HFFc6 (cell line): ENCODE measurements at regions not wholly inside any gene's neighbourhood (a gene's known extent, or its start where the extent isn't known, plus 50 kb on each side); places are given as distances from the start of the nearest gene placed in this dataset.
"Not testable (repeated sequence)": the region's sequence is repeated elsewhere in the genome, so short reads cannot be mapped to it uniquely, and the experiment has no call there.

ENCODE experiments used
- DNase-seq: peaks from one replicate; pipeline ENCODE4 v3.0.0-alpha.2; 2018
- H3K27ac Mint-ChIP-seq: 2 replicates; pipeline ENCODE4 v1.8.0; 2020; ENCODE audit warnings: mild to moderate bottlenecking, mixed read lengths
- H3K27me3 Mint-ChIP-seq: 2 replicates; pipeline ENCODE4 v1.8.0; 2021; ENCODE audit warnings: mild to moderate bottlenecking, moderate library complexity, mixed read lengths; ENCODE audit not compliant: insufficient read depth
- H3K36me3 Mint-ChIP-seq: 2 replicates; pipeline ENCODE4 v1.8.0; 2021; ENCODE audit warnings: low read depth, mixed read lengths
- H3K4me1 Mint-ChIP-seq: 2 replicates; pipeline ENCODE4 v1.8.0; 2020; ENCODE audit warnings: low read depth, mixed read lengths
- H3K4me3 Mint-ChIP-seq: 2 replicates; pipeline ENCODE4 v1.8.0; 2020; ENCODE audit warnings: mild to moderate bottlenecking, moderate library complexity, mixed read lengths
- H3K9me3 Mint-ChIP-seq: 2 replicates; pipeline ENCODE4 v1.8.0; 2020; ENCODE audit warnings: mild to moderate bottlenecking, mixed read lengths
- TF ChIP-seq, protein P1 (sequence below): fragments of 200-600 bp; sonication (generic); IDR thresholded peaks from 2 replicates; pipeline ENCODE4 v1.5.0; 2021; ENCODE audit warnings: antibody characterized with exemption, mild to moderate bottlenecking

DNA sequence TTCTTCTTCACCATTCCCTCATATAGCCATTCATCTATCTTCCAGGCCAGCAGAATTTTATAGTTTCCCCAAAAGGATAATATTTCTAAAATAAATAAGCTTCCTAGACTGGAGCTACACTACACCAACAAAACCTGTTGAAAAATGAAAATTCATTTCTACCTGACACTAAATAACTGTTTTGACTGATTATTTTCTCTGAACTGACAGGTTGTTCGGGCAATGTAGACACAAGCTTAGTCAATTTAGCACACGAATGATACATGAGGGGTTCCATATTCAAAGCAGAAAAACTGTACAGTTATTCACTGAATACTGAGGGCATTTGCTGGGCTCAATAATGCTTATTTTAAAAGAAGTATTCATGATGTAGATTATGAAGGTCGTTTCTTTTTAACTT lies 589.7 kb downstream of the LIG4 start:
- no peaks in the 10 kb centered on the region for H3K4me1 Mint-ChIP-seq
- DNase-seq: no peak
- TF ChIP-seq, protein P1, sequence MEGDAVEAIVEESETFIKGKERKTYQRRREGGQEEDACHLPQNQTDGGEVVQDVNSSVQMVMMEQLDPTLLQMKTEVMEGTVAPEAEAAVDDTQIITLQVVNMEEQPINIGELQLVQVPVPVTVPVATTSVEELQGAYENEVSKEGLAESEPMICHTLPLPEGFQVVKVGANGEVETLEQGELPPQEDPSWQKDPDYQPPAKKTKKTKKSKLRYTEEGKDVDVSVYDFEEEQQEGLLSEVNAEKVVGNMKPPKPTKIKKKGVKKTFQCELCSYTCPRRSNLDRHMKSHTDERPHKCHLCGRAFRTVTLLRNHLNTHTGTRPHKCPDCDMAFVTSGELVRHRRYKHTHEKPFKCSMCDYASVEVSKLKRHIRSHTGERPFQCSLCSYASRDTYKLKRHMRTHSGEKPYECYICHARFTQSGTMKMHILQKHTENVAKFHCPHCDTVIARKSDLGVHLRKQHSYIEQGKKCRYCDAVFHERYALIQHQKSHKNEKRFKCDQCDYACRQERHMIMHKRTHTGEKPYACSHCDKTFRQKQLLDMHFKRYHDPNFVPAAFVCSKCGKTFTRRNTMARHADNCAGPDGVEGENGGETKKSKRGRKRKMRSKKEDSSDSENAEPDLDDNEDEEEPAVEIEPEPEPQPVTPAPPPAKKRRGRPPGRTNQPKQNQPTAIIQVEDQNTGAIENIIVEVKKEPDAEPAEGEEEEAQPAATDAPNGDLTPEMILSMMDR: no peak
- H3K36me3 Mint-ChIP-seq: no peaks in the 10 kb centered on the region
- peaks cover 28% of the 10 kb centered on the region for H3K9me3 Mint-ChIP-seq
- no peak overlapping the region for H3K4me3 Mint-ChIP-seq
- H3K27me3 Mint-ChIP-seq: no peaks in the 10 kb centered on the region; the same call in 1 of the 2 replicates
- no peak overlapping the region for H3K27ac Mint-ChIP-seq

DNA sequence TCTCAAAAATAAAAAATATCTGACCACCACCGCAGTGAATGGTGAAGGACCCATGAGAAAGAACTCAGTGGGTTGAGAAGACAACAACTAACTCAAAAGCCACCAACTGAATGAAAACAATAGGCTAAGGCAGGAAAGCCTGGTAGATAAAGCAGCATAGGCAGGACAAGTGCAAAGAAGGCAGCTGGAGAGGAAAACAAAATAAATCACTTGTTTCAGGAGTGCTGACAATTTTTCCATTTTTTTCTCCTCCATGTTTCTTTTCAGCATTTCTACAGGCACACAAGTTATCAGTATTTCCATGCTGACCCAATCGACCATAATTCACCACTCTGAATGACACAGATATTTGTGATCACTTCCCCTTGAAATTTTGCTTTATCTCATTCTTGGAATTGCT lies 597.8 kb downstream of the LIG4 start:
- Mint-ChIP-seq H3K36me3 (no peaks in the 10 kb centered on the region; the same call in 1 of the 2 replicates), H3K9me3 (peaks cover 36% of the 10 kb centered on the region), H3K4me1 (no peaks in the 10 kb centered on the region), H3K27me3 (no peaks in the 10 kb centered on the region), H3K4me3 (no peak overlapping the region), H3K27ac (no peak overlapping the region)
- DNase-seq: no peak
- TF ChIP-seq, protein P1: no peak

DNA sequence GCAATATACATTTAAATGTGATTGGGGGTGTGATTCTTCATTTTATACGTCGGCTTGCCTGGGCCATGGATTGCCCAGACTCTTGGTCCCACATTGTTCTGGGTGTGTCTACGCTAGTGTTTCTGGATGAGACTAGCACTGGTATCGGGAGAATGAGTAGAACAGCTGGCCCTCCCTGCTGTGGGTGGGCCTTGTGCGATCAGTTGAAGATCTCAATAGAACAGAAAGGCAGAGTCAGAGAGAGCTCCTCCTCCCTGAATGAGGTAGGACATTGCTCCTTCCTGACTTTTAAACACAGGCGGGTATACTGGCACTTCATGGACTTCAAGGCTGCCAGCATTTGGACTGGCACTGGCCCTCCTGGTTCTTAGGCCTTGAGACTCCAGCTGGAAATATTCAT lies 603.0 kb downstream of the LIG4 start:
- Mint-ChIP-seq H3K27me3 (no peaks in the 10 kb centered on the region), H3K9me3 (peaks cover 60% of the 10 kb centered on the region)

DNA sequence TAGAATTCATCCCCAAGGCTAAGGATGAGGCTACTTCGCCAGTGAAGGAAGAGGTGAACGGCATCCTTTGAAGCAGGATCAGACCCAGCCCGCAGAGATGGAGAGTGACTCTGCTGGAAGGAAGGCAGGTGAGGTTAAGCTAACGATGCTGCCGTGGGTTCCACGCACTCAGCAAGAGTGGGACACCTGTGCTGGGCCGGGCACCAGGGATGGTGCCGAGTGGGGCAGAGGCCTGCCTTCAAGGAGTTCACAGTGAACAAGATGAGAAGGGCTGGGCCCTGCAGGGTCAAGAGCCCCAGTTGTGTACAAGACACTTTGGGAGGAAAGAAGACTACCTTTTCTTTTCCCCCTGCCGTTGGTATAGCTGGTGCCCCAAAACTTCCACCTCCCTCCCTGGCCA lies 606.6 kb downstream of the LIG4 start:
- TF ChIP-seq, protein P1: no peak
- H3K27ac Mint-ChIP-seq: no peak overlapping the region
- no peak overlapping the region for H3K4me3 Mint-ChIP-seq
- H3K9me3 Mint-ChIP-seq: peaks cover 73% of the 10 kb centered on the region
- no peaks in the 10 kb centered on the region for H3K4me1 Mint-ChIP-seq
- no peak for DNase-seq
- no peaks in the 10 kb centered on the region; the same call in 1 of the 2 replicates for H3K36me3 Mint-ChIP-seq
- H3K27me3 Mint-ChIP-seq: no peaks in the 10 kb centered on the region

More for the DNA sequence above, 603.0 kb downstream of the LIG4 start:
- H3K27ac Mint-ChIP-seq: no peak overlapping the region
- no peak for DNase-seq
- no peaks in the 10 kb centered on the region for H3K4me1 Mint-ChIP-seq
- TF ChIP-seq, protein P1: no peak
- no peaks in the 10 kb centered on the region for H3K36me3 Mint-ChIP-seq
- H3K4me3 Mint-ChIP-seq: no peak overlapping the region

DNA sequence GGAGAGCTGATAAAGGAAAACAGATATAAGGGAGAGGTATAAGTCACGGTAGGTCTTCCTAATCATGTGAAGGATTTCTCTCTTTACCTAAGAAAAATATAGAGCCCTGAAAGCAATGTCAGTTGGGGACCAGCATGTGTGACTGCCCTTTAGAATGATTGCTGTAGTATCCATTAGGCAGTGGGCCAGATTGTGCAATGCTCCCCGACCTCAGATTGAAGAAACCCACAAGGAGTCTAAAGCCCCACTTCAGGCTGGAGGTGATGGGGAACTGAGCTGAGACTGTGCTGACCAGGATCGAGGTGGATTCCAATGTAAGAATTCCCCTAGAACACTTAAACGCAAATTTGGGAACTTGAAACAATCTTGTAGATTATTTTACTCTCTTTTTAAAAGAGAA lies 614.4 kb downstream of the LIG4 start:
- Mint-ChIP-seq H3K27ac (no peak overlapping the region), H3K4me3 (no peak overlapping the region), H3K4me1 (no peaks in the 10 kb centered on the region), H3K36me3 (no peaks in the 10 kb centered on the region; the same call in 1 of the 2 replicates), H3K9me3 (peaks cover 40% of the 10 kb centered on the region), H3K27me3 (no peaks in the 10 kb centered on the region)
- DNase-seq: no peak
- TF ChIP-seq, protein P1: no peak

DNA sequence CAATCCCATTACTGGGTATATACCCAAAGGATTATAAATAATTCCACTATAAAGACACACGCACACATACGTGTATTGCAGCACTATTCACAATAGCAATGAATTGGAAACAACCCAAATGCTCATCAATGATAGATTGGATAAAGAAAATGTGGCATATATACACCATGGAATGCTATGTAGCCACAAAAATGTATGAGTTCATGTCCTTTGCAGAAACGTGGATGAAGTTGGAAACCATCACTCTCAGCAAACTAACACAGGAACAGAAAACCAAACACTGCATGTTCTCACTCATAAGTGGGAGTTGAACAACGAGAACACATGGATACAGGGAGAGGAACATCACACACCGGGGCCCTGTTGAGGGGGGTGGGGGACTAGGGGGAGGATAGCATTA lies 619.0 kb downstream of the LIG4 start:
- H3K27ac Mint-ChIP-seq, H3K4me3 Mint-ChIP-seq, H3K36me3 Mint-ChIP-seq, H3K27me3 Mint-ChIP-seq, DNase-seq, H3K4me1 Mint-ChIP-seq: not testable (repeated sequence)
- H3K9me3 Mint-ChIP-seq: peaks cover 23% of the 10 kb centered on the region
